Right lobe of liver (tissue), 6 donors: ENCODE measurements at regions not wholly inside any gene's neighbourhood (a gene's known extent, or its start where the extent isn't known, plus 50 kb on each side); places are given as distances from the start of the nearest gene placed in this dataset.

ENCODE experiments used
- ATAC-seq, 4 donors: fragments of 200-7000 bp; cut with Tn5 transposase; one replicate each; pipeline ENCODE4 v1.9.1; 2020; ENCODE audit warnings: mild to moderate bottlenecking in 4 of 4, moderate library complexity in 4 of 4
- DNase-seq, 3 donors: peaks; one replicate each; pipeline ENCODE4 v3.0.0-alpha.2; 2020
- H3K27ac ChIP-seq, 3 donors: fragments of 200-600 bp; one replicate each; pipeline ENCODE4 v1.8.0; 2022
- H3K27me3 ChIP-seq, 2 donors: fragments of 200-600 bp; one replicate each; pipeline ENCODE4 v1.8.0; 2022
- H3K36me3 ChIP-seq, 4 donors: fragments of 200-600 bp; sonication (generic) in 1 of 4; one replicate each; pipeline versions ENCODE4 v1.5.1 to v1.8.0; 2017 to 2022; ENCODE audit warnings: control low read depth in 1 of 4
- H3K4me1 ChIP-seq, 4 donors: fragments of 200-600 bp; sonication (generic) in 1 of 4; one replicate each; pipeline versions ENCODE4 v1.5.1 to v1.8.0; 2017 to 2022; ENCODE audit warnings: control low read depth in 1 of 4
- H3K4me3 ChIP-seq, 3 donors: fragments of 200-600 bp; one replicate each; pipeline ENCODE4 v1.8.0; 2022
- H3K9me3 ChIP-seq, 4 donors: fragments of 200-600 bp; sonication (generic) in 1 of 4; one replicate each; pipeline versions ENCODE4 v1.5.1 to v1.8.0; 2017 to 2022; ENCODE audit warnings: control low read depth in 1 of 4
- CTCF ChIP-seq, 4 donors: fragments of 200-600 bp in 3 of 4; fragments of 450-650 bp in 1 of 4; IDR thresholded peaks; one replicate each; pipeline versions ENCODE4 v1.5.1 to v1.8.0; 2016 to 2022; ENCODE audit warnings: antibody characterized with exemption in 4 of 4, mild to moderate bottlenecking in 2 of 4
- POLR2A ChIP-seq: fragments of 450-650 bp; IDR thresholded peaks from one replicate; pipeline ENCODE4 v1.6.1; 2017; ENCODE audit warnings: antibody characterized with exemption, mild to moderate bottlenecking
- WGBS: methylation state at CpG from one replicate; pipeline ENCODE4 v1.1.6; 2018; ENCODE audit warnings: low coverage, low lambda C conversion rate; ENCODE audit not compliant: insufficient coverage; ENCODE audit errors: missing lambda C conversion rate; 5-methylcytosine and 5-hydroxymethylcytosine counted together
- intact Hi-C, 2 donors: fragments of 100-400 bp; cut with DNase I; formaldehyde crosslinking; loops; one replicate each; pipeline versions ENCODE4 v1.11.2 to v1.14.1; 2022
- donor health status: DM: no; HTN: yes; CAD: no.
- donor health status: DM: no; HTN: no; CAD: no.
- donor health status: DM: no; HTN: no; CAD: no.
- donor health status: DM: no; HTN: yes; CAD: no.
- donor health status: DM: no; HTN: yes; CAD: no.

GRCh38 chr9:105144076-105144475 is 100.4 kb upstream of the SLC44A1 start:
- intact Hi-C loops = loop anchor here in 1 of 2 donors (10.0 kb wide), 1 partner anchor 149 kb away; no protein-coding TSS in a partner anchor
- Histone ChIP-seq H3K9me3 (no peaks in the 10 kb centered on the region), H3K27me3 (no peaks in the 10 kb centered on the region), H3K4me3 (no peak overlapping the region), H3K4me1 (no peaks in the 10 kb centered on the region), H3K36me3 (no peaks in the 10 kb centered on the region), H3K27ac (no peak overlapping the region)
- DNase-seq (no peak), ATAC-seq (peak in 3 of 4 donors; percentile 21 to 40 (median 39))
- 70% methylated on average over 1 of the region's 1 CpG for WGBS
- no peak for TF ChIP-seq CTCF (IDR thresholded peaks at IDR 0.05)
- no peak for TF ChIP-seq POLR2A

- WGBS = 61% methylated on average over 2 of the region's 2 CpGs
- intact Hi-C loops = loop anchor here in 1 of 2 donors (10.0 kb wide), 1 partner anchor 150 kb away; no protein-coding TSS in a partner anchor
- no peaks in the 10 kb centered on the region for H3K27me3 ChIP-seq
- H3K36me3 ChIP-seq = no peaks in the 10 kb centered on the region
- H3K4me3 ChIP-seq = no peak overlapping the region
- H3K9me3 ChIP-seq = no peaks in the 10 kb centered on the region
- no peak for TF ChIP-seq CTCF (IDR thresholded peaks at IDR 0.05)
- TF ChIP-seq POLR2A = no peak
- H3K4me1 ChIP-seq = no peaks in the 10 kb centered on the region
- no peak overlapping the region for H3K27ac ChIP-seq
- DNase-seq = no peak
- no peak for ATAC-seq
Observed at GRCh38 chr9:105144841-105145240, 99.6 kb upstream of the SLC44A1 start.

GRCh38 chr9:105146677-105147076 is 97.8 kb upstream of the SLC44A1 start:
- TF ChIP-seq POLR2A (no peak), CTCF (IDR thresholded peaks at IDR 0.05) (no peak)
- intact Hi-C loops = loop anchor here in 1 of 2 donors (10.0 kb wide), 1 partner anchor 152 kb away; no protein-coding TSS in a partner anchor
- Histone ChIP-seq H3K4me3 (no peak overlapping the region), H3K36me3 (no peaks in the 10 kb centered on the region), H3K27me3 (no peaks in the 10 kb centered on the region), H3K27ac (no peak overlapping the region), H3K4me1 (no peaks in the 10 kb centered on the region), H3K9me3 (no peaks in the 10 kb centered on the region)
- ATAC-seq (no peak), DNase-seq (no peak)
- WGBS = 90% methylated on average over 4 of the region's 5 CpGs

- intact Hi-C loops = loop anchor here in 1 of 2 donors (10.0 kb wide), 1 partner anchor 152 kb away; no protein-coding TSS in a partner anchor
- no peaks in the 10 kb centered on the region for H3K4me1 ChIP-seq
- TF ChIP-seq POLR2A (no peak), CTCF (IDR thresholded peaks at IDR 0.05) (no peak)
- no peak overlapping the region for H3K4me3 ChIP-seq
- no peaks in the 10 kb centered on the region for H3K27me3 ChIP-seq
- DNase-seq (no peak), ATAC-seq (no peak)
- 86% methylated on average over 3 of the region's 4 CpGs for WGBS
- no peak overlapping the region for H3K27ac ChIP-seq
- no peaks in the 10 kb centered on the region for H3K9me3 ChIP-seq
- H3K36me3 ChIP-seq = no peaks in the 10 kb centered on the region
Observed at GRCh38 chr9:105147110-105147871, 97.2 kb upstream of the SLC44A1 start.
